Effector memory CD8-positive, alpha-beta T cell (primary cell): ENCODE measurements at regions not wholly inside any gene's neighbourhood (a gene's known extent, or its start where the extent isn't known, plus 50 kb on each side); places are given as distances from the start of the nearest gene placed in this dataset.

Source experiments
- ATAC-seq: fragments of 150-1000 bp; cut with Tn5 transposase; replicated peaks from 2 replicates; pipeline ENCODE4 v1.10.0; 2021; ENCODE audit warnings: mild to moderate bottlenecking, moderate library complexity
- DNase-seq, 3 experiments: peaks; one replicate each; pipeline ENCODE4 v3.0.0; 2021
- H3K27ac Mint-ChIP-seq, 2 donors: one replicate each; pipeline ENCODE4 v1.8.0; 2022; ENCODE audit warnings: mild to moderate bottlenecking in 2 of 2, mixed read lengths in 2 of 2, moderate library complexity in 2 of 2
- H3K27me3 Mint-ChIP-seq, 2 donors: one replicate each; pipeline ENCODE4 v1.8.0; 2022; ENCODE audit warnings: mixed read lengths in 2 of 2
- H3K36me3 Mint-ChIP-seq: one replicate; pipeline ENCODE4 v1.8.0; 2022; ENCODE audit warnings: mild to moderate bottlenecking, moderate library complexity, mixed read lengths; ENCODE audit not compliant: insufficient read depth
- H3K4me1 Mint-ChIP-seq, 2 donors: one replicate each; pipeline ENCODE4 v1.8.0; 2022; ENCODE audit warnings: low read depth in 2 of 2, mixed read lengths in 2 of 2
- H3K4me3 Mint-ChIP-seq, 2 donors: one replicate each; pipeline ENCODE4 v1.8.0; 2022; ENCODE audit warnings: mild to moderate bottlenecking in 2 of 2, mixed read lengths in 2 of 2, moderate library complexity in 2 of 2
- H3K9me3 Mint-ChIP-seq, 2 donors: one replicate each; pipeline ENCODE4 v1.8.0; 2022; ENCODE audit warnings: mixed read lengths in 2 of 2

DNA sequence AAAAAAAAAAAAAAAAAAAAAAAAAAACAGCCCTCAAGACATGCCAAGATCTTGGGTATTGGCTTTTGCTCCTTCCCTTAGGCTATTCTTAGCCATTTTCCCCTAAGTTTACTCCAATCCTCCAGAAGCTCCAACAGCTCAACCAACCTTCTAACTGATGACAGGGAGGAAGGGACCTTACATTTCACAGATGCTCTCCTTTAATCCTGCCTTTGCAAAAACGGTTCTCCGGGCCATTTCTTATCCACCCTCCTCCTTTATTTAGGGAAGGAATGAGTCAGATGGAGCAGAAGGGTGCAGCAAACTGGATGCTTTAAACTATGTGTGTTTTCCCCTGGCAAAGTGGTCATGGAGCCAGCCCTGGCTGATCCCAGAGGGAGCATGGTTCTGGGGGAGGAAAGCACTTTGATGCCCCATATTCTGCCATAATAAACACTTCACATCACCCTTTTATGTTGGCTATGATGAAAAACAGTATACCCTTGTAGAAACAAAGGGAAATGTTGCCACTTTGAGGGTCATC, 369.4 kb upstream of the DMAC1 start:
- Mint-ChIP-seq H3K4me3 (no peak overlapping the region), H3K4me1 (no peaks in the 10 kb centered on the region), H3K36me3 (no peaks in the 10 kb centered on the region), H3K27me3 (peaks cover 0 to 11% of the 10 kb centered on the region in 2 donors), H3K27ac (no peak overlapping the region), H3K9me3 (no peaks in the 10 kb centered on the region)
- DNase-seq, result no peak
- ATAC-seq, result no peak

DNA sequence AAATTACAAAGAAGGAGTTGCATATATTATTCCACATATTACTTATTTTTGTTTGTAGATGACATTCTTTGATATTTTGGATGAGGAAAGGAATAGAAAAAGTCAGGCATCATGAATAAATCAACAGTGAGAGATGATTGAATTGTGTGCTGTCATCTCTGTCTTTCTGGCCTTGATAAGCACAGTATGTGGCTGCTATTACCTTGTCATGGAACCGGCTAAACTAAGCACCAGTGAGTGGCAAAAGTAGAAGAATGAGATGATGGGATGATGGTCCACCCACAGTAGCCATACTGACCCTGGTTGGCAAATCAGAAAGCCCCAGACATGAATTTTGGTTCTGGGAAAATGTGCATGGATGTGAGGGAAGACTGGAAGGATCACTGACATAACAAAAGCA, 361.2 kb upstream of the DMAC1 start:
- H3K4me3 Mint-ChIP-seq, result no peak overlapping the region
- H3K4me1 Mint-ChIP-seq, result peaks cover 0 to 1% of the 10 kb centered on the region in 2 donors
- ATAC-seq (no peak), DNase-seq (no peak)
- H3K27me3 Mint-ChIP-seq, result no peaks in the 10 kb centered on the region
- no peak overlapping the region for H3K27ac Mint-ChIP-seq
- no peaks in the 10 kb centered on the region for H3K36me3 Mint-ChIP-seq
- H3K9me3 Mint-ChIP-seq, result no peaks in the 10 kb centered on the region

DNA sequence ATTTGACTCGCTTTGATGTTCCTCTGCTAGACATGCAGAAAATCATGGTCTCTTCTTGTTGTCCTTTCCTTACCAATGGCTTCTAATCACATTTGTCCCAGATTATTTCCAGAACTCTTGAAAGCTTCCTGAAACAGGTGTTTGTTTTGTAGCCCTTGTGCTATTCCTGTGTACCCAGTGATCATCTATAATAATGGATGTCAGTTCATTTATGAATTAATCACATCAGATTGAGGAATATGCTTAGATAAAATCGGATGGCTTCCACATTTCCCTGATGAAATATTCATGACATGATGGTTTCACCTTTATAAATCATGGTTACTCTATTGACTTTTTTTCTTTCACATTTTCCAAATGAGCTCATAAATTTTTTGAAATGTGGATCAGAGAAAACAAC, 359.0 kb upstream of the DMAC1 start:
- no peaks in the 10 kb centered on the region for H3K36me3 Mint-ChIP-seq
- no peak for DNase-seq
- no peak for ATAC-seq
- H3K27me3 Mint-ChIP-seq, result no peaks in the 10 kb centered on the region
- H3K9me3 Mint-ChIP-seq, result no peaks in the 10 kb centered on the region
- H3K27ac Mint-ChIP-seq, result no peak overlapping the region
- H3K4me3 Mint-ChIP-seq, result no peak overlapping the region
- H3K4me1 Mint-ChIP-seq, result peaks cover 0 to 1% of the 10 kb centered on the region in 2 donors

DNA sequence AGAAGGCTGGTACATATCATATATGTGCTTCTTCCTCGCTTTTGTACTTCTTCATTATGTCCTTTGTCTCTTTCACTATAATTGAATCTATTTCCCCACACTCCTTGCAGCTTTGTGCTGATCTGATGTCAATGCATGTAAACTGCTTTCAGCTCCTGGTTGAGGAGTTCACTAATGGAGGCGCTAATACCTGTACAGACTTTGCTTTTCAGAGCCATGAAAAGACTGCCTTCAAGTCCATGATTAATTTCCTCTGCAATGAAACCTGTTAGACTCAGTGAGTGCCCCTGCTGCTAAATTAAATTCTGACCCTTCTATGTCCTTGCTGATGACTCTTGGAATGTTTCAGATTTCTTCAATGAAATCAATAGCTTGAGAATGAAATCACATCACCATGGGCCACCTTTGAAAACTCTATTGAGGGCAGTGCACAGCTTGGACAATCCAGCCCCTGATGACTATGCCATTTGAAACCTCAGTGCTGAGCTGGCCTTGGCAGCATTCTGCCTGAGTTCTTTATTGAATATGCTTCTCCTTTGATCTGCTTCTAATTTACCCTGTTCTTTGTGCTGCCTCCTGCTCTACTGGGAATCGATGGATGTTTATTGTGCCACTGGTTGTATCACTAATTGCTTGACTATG, 358.2 kb upstream of the DMAC1 start:
- Mint-ChIP-seq H3K27ac (no peak overlapping the region), H3K36me3 (no peaks in the 10 kb centered on the region), H3K4me3 (no peak overlapping the region), H3K27me3 (no peaks in the 10 kb centered on the region), H3K4me1 (peaks cover 0 to 1% of the 10 kb centered on the region in 2 donors), H3K9me3 (no peaks in the 10 kb centered on the region)
- DNase-seq, result no peak
- ATAC-seq, result no peak

- Mint-ChIP-seq H3K27ac (no peak overlapping the region), H3K36me3 (no peaks in the 10 kb centered on the region), H3K4me3 (no peak overlapping the region), H3K9me3 (no peaks in the 10 kb centered on the region), H3K4me1 (peaks cover 0 to 1% of the 10 kb centered on the region in 2 donors), H3K27me3 (peaks cover 0 to 3% of the 10 kb centered on the region in 2 donors)
- DNase-seq (no peak), ATAC-seq (no peak)
Measured at GRCh38 chr9:8156346-8156745, 356.8 kb upstream of the DMAC1 start.

DNA sequence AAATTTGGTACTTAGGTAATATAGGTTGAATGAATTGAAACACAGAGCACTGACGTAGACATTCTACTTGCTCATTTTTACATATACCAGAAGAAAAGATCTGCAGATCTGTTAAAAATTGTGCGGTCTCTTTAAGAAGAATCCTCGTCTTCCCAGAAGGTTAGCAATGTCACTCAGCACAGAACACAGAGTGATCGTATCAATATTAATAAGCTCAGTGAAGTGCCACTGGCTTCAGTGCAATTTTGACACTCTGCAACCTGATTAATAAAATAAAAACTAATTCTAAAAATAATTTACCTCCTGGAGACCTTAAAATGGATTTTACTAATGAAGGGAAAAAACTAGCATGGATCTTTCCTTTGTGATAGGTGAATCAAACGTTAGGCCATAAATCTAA, 356.1 kb upstream of the DMAC1 start:
- Mint-ChIP-seq H3K27ac (no peak overlapping the region), H3K9me3 (peaks cover 0 to 2% of the 10 kb centered on the region in 2 donors), H3K4me1 (peaks cover 0 to 1% of the 10 kb centered on the region in 2 donors), H3K36me3 (no peaks in the 10 kb centered on the region), H3K27me3 (peaks cover 0 to 4% of the 10 kb centered on the region in 2 donors), H3K4me3 (no peak overlapping the region)
- DNase-seq (no peak), ATAC-seq (no peak)

DNA sequence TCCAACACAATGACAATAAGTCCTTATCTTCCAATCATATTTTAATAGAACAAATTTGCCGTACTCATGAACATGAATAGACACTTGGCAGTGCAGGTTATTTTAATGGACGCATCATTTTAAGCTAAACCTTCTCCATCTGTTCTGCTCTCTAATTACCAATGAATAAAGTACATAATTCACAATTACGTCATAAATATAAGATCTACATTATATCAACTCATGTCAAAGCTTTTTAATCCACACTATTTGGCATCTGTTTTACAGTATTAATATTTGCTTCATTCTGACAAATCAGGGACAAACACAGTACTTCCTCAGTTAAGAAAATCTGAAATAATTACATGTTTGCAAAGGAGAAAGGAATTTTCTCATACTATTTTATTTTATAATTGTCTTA, 344.1 kb upstream of the DMAC1 start:
- Mint-ChIP-seq H3K27me3 (peaks cover 12 to 16% of the 10 kb centered on the region in 2 donors), H3K4me1 (peaks cover 0 to 3% of the 10 kb centered on the region in 2 donors), H3K9me3 (no peaks in the 10 kb centered on the region), H3K27ac (no peak overlapping the region), H3K4me3 (no peak overlapping the region), H3K36me3 (no peaks in the 10 kb centered on the region)
- DNase-seq (no peak), ATAC-seq (no peak)

GRCh38 chr9:8140557-8140956, 341.0 kb upstream of the DMAC1 start:
- Mint-ChIP-seq H3K27me3 (peaks cover 0 to 6% of the 10 kb centered on the region in 2 donors), H3K9me3 (no peaks in the 10 kb centered on the region)
- no peak for DNase-seq

GRCh38 chr9:8139756-8140155, 340.2 kb upstream of the DMAC1 start:
- H3K4me3 Mint-ChIP-seq, result no peak overlapping the region
- no peaks in the 10 kb centered on the region for H3K36me3 Mint-ChIP-seq
- ATAC-seq, result no peak
- no peaks in the 10 kb centered on the region for H3K4me1 Mint-ChIP-seq
- no peak for DNase-seq
- H3K27me3 Mint-ChIP-seq, result peaks cover 0 to 6% of the 10 kb centered on the region in 2 donors
- H3K27ac Mint-ChIP-seq, result no peak overlapping the region
- no peaks in the 10 kb centered on the region for H3K9me3 Mint-ChIP-seq

More at GRCh38 chr9:8140557-8140956, 341.0 kb upstream of the DMAC1 start:
- H3K4me1 Mint-ChIP-seq, result no peaks in the 10 kb centered on the region
- no peaks in the 10 kb centered on the region for H3K36me3 Mint-ChIP-seq
- H3K4me3 Mint-ChIP-seq, result no peak overlapping the region
- no peak overlapping the region for H3K27ac Mint-ChIP-seq
- ATAC-seq, result no peak

GRCh38 chr9:8136477-8136876, 336.9 kb upstream of the DMAC1 start:
- Mint-ChIP-seq H3K4me3 (no peak overlapping the region), H3K27ac (no peak overlapping the region), H3K36me3 (no peaks in the 10 kb centered on the region), H3K27me3 (peaks cover 0 to 6% of the 10 kb centered on the region in 2 donors), H3K9me3 (no peaks in the 10 kb centered on the region), H3K4me1 (no peaks in the 10 kb centered on the region)
- no peak for ATAC-seq
- DNase-seq, result no peak

- Mint-ChIP-seq H3K9me3 (no peaks in the 10 kb centered on the region), H3K4me1 (no peaks in the 10 kb centered on the region), H3K27ac (no peak overlapping the region), H3K4me3 (no peak overlapping the region), H3K27me3 (peaks cover 0 to 9% of the 10 kb centered on the region in 2 donors), H3K36me3 (no peaks in the 10 kb centered on the region)
- ATAC-seq (no peak), DNase-seq (no peak)
Measured at GRCh38 chr9:8134635-8135034, 335.1 kb upstream of the DMAC1 start.

GRCh38 chr9:8133606-8134005, 334.0 kb upstream of the DMAC1 start:
- Mint-ChIP-seq H3K36me3 (no peaks in the 10 kb centered on the region), H3K4me1 (no peaks in the 10 kb centered on the region), H3K4me3 (no peak overlapping the region), H3K27ac (no peak overlapping the region), H3K27me3 (peaks cover 2 to 10% of the 10 kb centered on the region in 2 donors), H3K9me3 (no peaks in the 10 kb centered on the region)
- DNase-seq, result no peak
- no peak for ATAC-seq

- no peak overlapping the region for H3K27ac Mint-ChIP-seq
- H3K4me1 Mint-ChIP-seq, result peaks cover 6 to 11% of the 10 kb centered on the region in 2 donors
- H3K27me3 Mint-ChIP-seq, result peaks cover 0 to 1% of the 10 kb centered on the region in 2 donors
- no peak for ATAC-seq
- H3K36me3 Mint-ChIP-seq, result no peaks in the 10 kb centered on the region
- no peak for DNase-seq
- no peaks in the 10 kb centered on the region for H3K9me3 Mint-ChIP-seq
- H3K4me3 Mint-ChIP-seq, result no peak overlapping the region
Measured at GRCh38 chr9:8115570-8115969, 316.0 kb upstream of the DMAC1 start.

DNA sequence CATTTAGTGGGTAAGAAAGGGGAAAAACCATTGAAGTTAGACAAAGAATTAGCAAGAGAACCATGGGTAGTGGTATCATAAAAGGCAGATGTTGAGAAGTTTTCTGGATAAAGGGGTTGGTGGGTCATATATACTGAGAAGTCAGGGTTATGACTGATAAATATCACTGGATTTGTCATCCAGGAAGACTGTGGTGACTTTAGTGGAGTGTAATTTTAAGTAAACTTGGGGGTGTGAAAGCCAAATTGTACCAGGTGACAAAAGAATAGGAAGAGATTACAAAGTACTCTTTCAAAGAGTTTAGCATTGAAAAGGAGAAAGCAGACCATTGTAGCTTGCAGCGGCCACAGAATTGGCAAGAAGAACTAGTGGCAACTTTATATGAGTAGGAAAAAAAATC, 315.2 kb upstream of the DMAC1 start:
- Mint-ChIP-seq H3K36me3 (no peaks in the 10 kb centered on the region), H3K4me3 (no peak overlapping the region), H3K27me3 (no peaks in the 10 kb centered on the region), H3K9me3 (no peaks in the 10 kb centered on the region), H3K27ac (peak overlapping the region in 1 of 2 donors; percentile 2), H3K4me1 (peaks cover 6 to 11% of the 10 kb centered on the region in 2 donors)
- ATAC-seq, result no peak
- no peak for DNase-seq
